HCT116 (cell line): ENCODE measurements at regions not wholly inside any gene's neighbourhood (a gene's known extent, or its start where the extent isn't known, plus 50 kb on each side); places are given as distances from the start of the nearest gene placed in this dataset.

ENCODE experiments used
- EZH2 ChIP-seq: fragments of 200-600 bp; sonication (generic); IDR thresholded peaks from 2 replicates; pipeline ENCODE4 v1.6.1; 2017; ENCODE audit warnings: antibody characterized with exemption, mixed run types
- JUND ChIP-seq: IDR thresholded peaks from 2 replicates; pipeline ENCODE4 v1.6.1; 2012
- POLR2A ChIP-seq: IDR thresholded peaks from 2 replicates; pipeline ENCODE4 v1.7.0; 2011; ENCODE audit warnings: borderline replicate concordance; ENCODE audit not compliant: insufficient read depth, insufficient read length; ENCODE audit errors: extremely low read depth
- POLR2AphosphoS5 ChIP-seq: IDR thresholded peaks from 2 replicates; pipeline ENCODE4 v1.6.1; 2011; ENCODE audit warnings: mild to moderate bottlenecking, low read depth, low read length, moderate library complexity
- SIN3A ChIP-seq: IDR thresholded peaks from 2 replicates; pipeline ENCODE4 v1.6.1; 2012; ENCODE audit warnings: low read depth
- SRF ChIP-seq: IDR thresholded peaks from 2 replicates; pipeline ENCODE4 v1.6.1; 2012; ENCODE audit warnings: low read depth
- YY1 ChIP-seq: IDR thresholded peaks from 2 replicates; pipeline ENCODE4 v1.6.1; 2011; ENCODE audit warnings: low read length, low read depth, moderate library complexity, mild to moderate bottlenecking; ENCODE audit not compliant: insufficient replicate concordance; ENCODE audit errors: extremely low read depth
- ZNF274 ChIP-seq: fragments of 200-500 bp; sonication (Bioruptor generic); IDR thresholded peaks from 2 replicates; pipeline ENCODE4 v1.6.1; 2014; ENCODE audit warnings: mild to moderate bottlenecking, low read depth, low read length, inconsistent platforms
- TF ChIP-seq, protein P1 (sequence below): IDR thresholded peaks from 2 replicates; pipeline ENCODE4 v1.6.1; 2012; ENCODE audit warnings: low read depth
- TF ChIP-seq, protein P2 (sequence below), 3 experiments: fragments of 200-600 bp in 1 of 3; sonication (generic) in 1 of 3; IDR thresholded peaks in 2 of 3; conservative IDR thresholded peaks in 1 of 3; 2 replicates each; pipeline ENCODE4 v1.5.1; 2012 to 2017; ENCODE audit warnings: low read depth in 2 of 3, low read length in 2 of 3, antibody characterized with exemption in 1 of 3, borderline replicate concordance in 1 of 3, control low read depth in 1 of 3, mild to moderate bottlenecking in 1 of 3, mixed read lengths in 1 of 3, mixed run types in 1 of 3, moderate library complexity in 1 of 3; ENCODE audit not compliant: insufficient read depth in 1 of 3
- TF ChIP-seq, protein P3 (sequence below): IDR thresholded peaks from 2 replicates; pipeline ENCODE4 v1.6.1; 2012
- TF ChIP-seq, protein P4 (sequence below): IDR thresholded peaks from 2 replicates; pipeline ENCODE4 v1.6.1; 2011; ENCODE audit warnings: mild to moderate bottlenecking, low read length, moderate library complexity; ENCODE audit not compliant: insufficient replicate concordance; ENCODE audit errors: extremely low read depth
- TF ChIP-seq, protein P5 (sequence below): IDR thresholded peaks from 2 replicates; pipeline ENCODE4 v1.6.1; 2012

DNA sequence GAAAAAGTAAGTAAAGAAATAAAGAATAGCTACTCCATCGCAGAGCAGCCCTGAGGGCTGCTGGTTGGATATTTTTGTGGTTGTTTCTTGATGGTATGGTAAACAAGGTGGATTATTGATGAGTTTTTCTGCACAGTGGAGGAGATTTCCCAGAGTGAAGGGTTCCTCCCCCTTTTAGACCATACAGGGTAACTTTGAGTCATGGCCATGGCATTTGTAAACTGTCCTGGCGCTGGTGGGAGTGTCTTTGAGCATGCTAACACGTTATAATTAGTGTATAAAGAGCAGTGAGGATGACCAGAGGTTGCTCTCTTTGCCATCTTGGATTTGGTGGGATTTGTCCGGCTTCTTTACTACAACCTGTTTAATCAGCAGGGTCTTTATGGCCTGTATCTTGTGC lies 128.2 kb downstream of the ASMT start:
- TF ChIP-seq, protein P1, sequence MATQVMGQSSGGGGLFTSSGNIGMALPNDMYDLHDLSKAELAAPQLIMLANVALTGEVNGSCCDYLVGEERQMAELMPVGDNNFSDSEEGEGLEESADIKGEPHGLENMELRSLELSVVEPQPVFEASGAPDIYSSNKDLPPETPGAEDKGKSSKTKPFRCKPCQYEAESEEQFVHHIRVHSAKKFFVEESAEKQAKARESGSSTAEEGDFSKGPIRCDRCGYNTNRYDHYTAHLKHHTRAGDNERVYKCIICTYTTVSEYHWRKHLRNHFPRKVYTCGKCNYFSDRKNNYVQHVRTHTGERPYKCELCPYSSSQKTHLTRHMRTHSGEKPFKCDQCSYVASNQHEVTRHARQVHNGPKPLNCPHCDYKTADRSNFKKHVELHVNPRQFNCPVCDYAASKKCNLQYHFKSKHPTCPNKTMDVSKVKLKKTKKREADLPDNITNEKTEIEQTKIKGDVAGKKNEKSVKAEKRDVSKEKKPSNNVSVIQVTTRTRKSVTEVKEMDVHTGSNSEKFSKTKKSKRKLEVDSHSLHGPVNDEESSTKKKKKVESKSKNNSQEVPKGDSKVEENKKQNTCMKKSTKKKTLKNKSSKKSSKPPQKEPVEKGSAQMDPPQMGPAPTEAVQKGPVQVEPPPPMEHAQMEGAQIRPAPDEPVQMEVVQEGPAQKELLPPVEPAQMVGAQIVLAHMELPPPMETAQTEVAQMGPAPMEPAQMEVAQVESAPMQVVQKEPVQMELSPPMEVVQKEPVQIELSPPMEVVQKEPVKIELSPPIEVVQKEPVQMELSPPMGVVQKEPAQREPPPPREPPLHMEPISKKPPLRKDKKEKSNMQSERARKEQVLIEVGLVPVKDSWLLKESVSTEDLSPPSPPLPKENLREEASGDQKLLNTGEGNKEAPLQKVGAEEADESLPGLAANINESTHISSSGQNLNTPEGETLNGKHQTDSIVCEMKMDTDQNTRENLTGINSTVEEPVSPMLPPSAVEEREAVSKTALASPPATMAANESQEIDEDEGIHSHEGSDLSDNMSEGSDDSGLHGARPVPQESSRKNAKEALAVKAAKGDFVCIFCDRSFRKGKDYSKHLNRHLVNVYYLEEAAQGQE: no peak
- TF ChIP-seq POLR2A: no peak
- TF ChIP-seq, protein P2, sequence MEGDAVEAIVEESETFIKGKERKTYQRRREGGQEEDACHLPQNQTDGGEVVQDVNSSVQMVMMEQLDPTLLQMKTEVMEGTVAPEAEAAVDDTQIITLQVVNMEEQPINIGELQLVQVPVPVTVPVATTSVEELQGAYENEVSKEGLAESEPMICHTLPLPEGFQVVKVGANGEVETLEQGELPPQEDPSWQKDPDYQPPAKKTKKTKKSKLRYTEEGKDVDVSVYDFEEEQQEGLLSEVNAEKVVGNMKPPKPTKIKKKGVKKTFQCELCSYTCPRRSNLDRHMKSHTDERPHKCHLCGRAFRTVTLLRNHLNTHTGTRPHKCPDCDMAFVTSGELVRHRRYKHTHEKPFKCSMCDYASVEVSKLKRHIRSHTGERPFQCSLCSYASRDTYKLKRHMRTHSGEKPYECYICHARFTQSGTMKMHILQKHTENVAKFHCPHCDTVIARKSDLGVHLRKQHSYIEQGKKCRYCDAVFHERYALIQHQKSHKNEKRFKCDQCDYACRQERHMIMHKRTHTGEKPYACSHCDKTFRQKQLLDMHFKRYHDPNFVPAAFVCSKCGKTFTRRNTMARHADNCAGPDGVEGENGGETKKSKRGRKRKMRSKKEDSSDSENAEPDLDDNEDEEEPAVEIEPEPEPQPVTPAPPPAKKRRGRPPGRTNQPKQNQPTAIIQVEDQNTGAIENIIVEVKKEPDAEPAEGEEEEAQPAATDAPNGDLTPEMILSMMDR (IDR thresholded peaks at IDR 0.05 in 2 of 3, conservative IDR thresholded peaks at IDR 0.05 in 1 of 3; ENCODE audit: borderline replicate concordance in 1 of 3, insufficient read depth in 1 of 3, low read depth in 2 of 3, low read length in 2 of 3): no peak
- TF ChIP-seq ZNF274: no peak
- TF ChIP-seq, protein P3, sequence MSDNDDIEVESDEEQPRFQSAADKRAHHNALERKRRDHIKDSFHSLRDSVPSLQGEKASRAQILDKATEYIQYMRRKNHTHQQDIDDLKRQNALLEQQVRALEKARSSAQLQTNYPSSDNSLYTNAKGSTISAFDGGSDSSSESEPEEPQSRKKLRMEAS: no peak
- TF ChIP-seq SIN3A: no peak
- TF ChIP-seq JUND: no peak
- no peak for TF ChIP-seq POLR2AphosphoS5
- TF ChIP-seq EZH2: no peak
- TF ChIP-seq, protein P4, sequence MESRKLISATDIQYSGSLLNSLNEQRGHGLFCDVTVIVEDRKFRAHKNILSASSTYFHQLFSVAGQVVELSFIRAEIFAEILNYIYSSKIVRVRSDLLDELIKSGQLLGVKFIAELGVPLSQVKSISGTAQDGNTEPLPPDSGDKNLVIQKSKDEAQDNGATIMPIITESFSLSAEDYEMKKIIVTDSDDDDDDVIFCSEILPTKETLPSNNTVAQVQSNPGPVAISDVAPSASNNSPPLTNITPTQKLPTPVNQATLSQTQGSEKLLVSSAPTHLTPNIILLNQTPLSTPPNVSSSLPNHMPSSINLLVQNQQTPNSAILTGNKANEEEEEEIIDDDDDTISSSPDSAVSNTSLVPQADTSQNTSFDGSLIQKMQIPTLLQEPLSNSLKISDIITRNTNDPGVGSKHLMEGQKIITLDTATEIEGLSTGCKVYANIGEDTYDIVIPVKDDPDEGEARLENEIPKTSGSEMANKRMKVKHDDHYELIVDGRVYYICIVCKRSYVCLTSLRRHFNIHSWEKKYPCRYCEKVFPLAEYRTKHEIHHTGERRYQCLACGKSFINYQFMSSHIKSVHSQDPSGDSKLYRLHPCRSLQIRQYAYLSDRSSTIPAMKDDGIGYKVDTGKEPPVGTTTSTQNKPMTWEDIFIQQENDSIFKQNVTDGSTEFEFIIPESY: no peak
- TF ChIP-seq, protein P5, sequence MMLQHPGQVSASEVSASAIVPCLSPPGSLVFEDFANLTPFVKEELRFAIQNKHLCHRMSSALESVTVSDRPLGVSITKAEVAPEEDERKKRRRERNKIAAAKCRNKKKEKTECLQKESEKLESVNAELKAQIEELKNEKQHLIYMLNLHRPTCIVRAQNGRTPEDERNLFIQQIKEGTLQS: no peak
- no peak for TF ChIP-seq YY1
- TF ChIP-seq SRF: no peak
